Keratinocyte (primary cell): ENCODE measurements at regions not wholly inside any gene's neighbourhood (a gene's known extent, or its start where the extent isn't known, plus 50 kb on each side); places are given as distances from the start of the nearest gene placed in this dataset.

Experiments
- CTCF ChIP-seq, 3 experiments: IDR thresholded peaks in 1 of 3; conservative IDR thresholded peaks in 1 of 3; optimal IDR thresholded peaks in 1 of 3; 2 replicates in 2 of 3; 3 replicates in 1 of 3; pipeline versions ENCODE3 to v1.5.1; 2011; ENCODE audit warnings: low read length in 3 of 3, mild to moderate bottlenecking in 3 of 3, moderate library complexity in 2 of 3, control low read depth in 1 of 3, inconsistent platforms in 1 of 3; ENCODE audit not compliant: insufficient read depth in 2 of 3; ENCODE audit errors: extremely low read depth in 1 of 3
- EZH2 ChIP-seq: IDR thresholded peaks from one replicate; pipeline ENCODE4 v1.6.1; 2012; ENCODE audit warnings: inconsistent platforms, mild to moderate bottlenecking, low read length, moderate library complexity

GRCh38 chr4:57280481-57280880 is 170.3 kb upstream of the IGFBP7 start:
- TF ChIP-seq CTCF (optimal IDR thresholded peaks at IDR 0.05 in 1 of 3, IDR thresholded peaks at IDR 0.05 in 1 of 3, conservative IDR thresholded peaks at IDR 0.05 in 1 of 3; ENCODE audit: extremely low read depth in 1 of 3, insufficient read depth in 2 of 3, low read length in 3 of 3), result no peak
- no peak for TF ChIP-seq EZH2
